Stimulated activated CD4-positive, alpha-beta T cell treated with anti-CD3 and anti-CD28 coated beads, Interleukin-2, amount 100 ng/mL, for 48 hours (primary cell): ENCODE measurements at regions not wholly inside any gene's neighbourhood (a gene's known extent, or its start where the extent isn't known, plus 50 kb on each side); places are given as distances from the start of the nearest gene placed in this dataset.

Experiments
- DNase-seq, 2 donors: peaks; one replicate each; pipeline ENCODE4 v3.0.0-alpha.2; 2020

GRCh38 chr11:24312464-24313238 is 184.2 kb upstream of the LUZP2 start:
- DNase-seq = no peak

- no peak for DNase-seq
Observed at GRCh38 chr11:24321229-24321628, 175.6 kb upstream of the LUZP2 start.

GRCh38 chr11:24324211-24324610 is 172.6 kb upstream of the LUZP2 start:
- no peak for DNase-seq

- DNase-seq = no peak
Observed at GRCh38 chr11:24344222-24344621, 152.6 kb upstream of the LUZP2 start.

- no peak for DNase-seq
Observed at GRCh38 chr11:24348908-24349307, 147.9 kb upstream of the LUZP2 start.

GRCh38 chr11:24351179-24351578 is 145.7 kb upstream of the LUZP2 start:
- no peak for DNase-seq

GRCh38 chr11:24356501-24356900 is 140.4 kb upstream of the LUZP2 start:
- no peak for DNase-seq

- no peak for DNase-seq
Observed at GRCh38 chr11:24357620-24358410, 139.0 kb upstream of the LUZP2 start.

GRCh38 chr11:24372491-24372890 is 124.4 kb upstream of the LUZP2 start:
- DNase-seq = no peak

GRCh38 chr11:24373516-24373915 is 123.3 kb upstream of the LUZP2 start:
- DNase-seq = no peak

GRCh38 chr11:24375351-24375750 is 121.5 kb upstream of the LUZP2 start:
- DNase-seq = no peak

GRCh38 chr11:24375931-24376330 is 120.9 kb upstream of the LUZP2 start:
- DNase-seq = no peak

GRCh38 chr11:24383137-24383536 is 113.7 kb upstream of the LUZP2 start:
- DNase-seq = no peak

GRCh38 chr11:24384240-24384639 is 112.6 kb upstream of the LUZP2 start:
- no peak for DNase-seq

GRCh38 chr11:24386546-24387397 is 110.1 kb upstream of the LUZP2 start:
- DNase-seq = no peak

- no peak for DNase-seq
Observed at GRCh38 chr11:24389575-24389974, 107.3 kb upstream of the LUZP2 start.

- no peak for DNase-seq
Observed at GRCh38 chr11:24390016-24390415, 106.8 kb upstream of the LUZP2 start.

GRCh38 chr11:24390762-24391161 is 106.1 kb upstream of the LUZP2 start:
- DNase-seq = no peak

GRCh38 chr11:24391167-24391566 is 105.7 kb upstream of the LUZP2 start:
- no peak for DNase-seq

- DNase-seq = no peak
Observed at GRCh38 chr11:24400059-24400665, 96.7 kb upstream of the LUZP2 start.

GRCh38 chr11:24406389-24406788 is 90.5 kb upstream of the LUZP2 start:
- no peak for DNase-seq

- no peak for DNase-seq
Observed at GRCh38 chr11:24406980-24407379, 89.9 kb upstream of the LUZP2 start.

- no peak for DNase-seq
Observed at GRCh38 chr11:24407733-24408132, 89.1 kb upstream of the LUZP2 start.
